HG02623 (cell line): ENCODE measurements at regions not wholly inside any gene's neighbourhood (a gene's known extent, or its start where the extent isn't known, plus 50 kb on each side); places are given as distances from the start of the nearest gene placed in this dataset.

Source experiments
- ATAC-seq: cut with Tn5 transposase; IDR thresholded peaks from one replicate; pipeline ENCODE4 v1.9.1; 2021; ENCODE audit warnings: moderate library complexity; ENCODE audit not compliant: unreplicated experiment

DNA sequence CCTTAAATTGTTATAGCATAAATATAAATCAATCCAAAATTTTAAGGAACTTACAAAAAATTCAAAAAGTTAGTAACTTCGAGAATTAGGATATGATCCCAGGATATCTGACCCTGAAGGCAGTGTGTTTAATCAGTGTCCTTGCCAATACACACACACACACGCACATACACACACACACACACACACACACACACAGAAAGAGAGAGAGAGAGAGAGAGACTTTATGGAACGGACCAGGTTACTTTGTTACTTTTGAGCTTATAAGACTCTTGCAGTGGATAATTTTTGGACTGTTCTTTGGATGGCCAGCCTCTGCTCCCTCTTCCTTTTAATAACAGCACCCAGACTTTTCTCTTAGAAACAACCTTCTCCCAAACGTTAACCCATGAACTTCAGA lies 322.9 kb downstream of the NFIB start:
- ATAC-seq = no peak

DNA sequence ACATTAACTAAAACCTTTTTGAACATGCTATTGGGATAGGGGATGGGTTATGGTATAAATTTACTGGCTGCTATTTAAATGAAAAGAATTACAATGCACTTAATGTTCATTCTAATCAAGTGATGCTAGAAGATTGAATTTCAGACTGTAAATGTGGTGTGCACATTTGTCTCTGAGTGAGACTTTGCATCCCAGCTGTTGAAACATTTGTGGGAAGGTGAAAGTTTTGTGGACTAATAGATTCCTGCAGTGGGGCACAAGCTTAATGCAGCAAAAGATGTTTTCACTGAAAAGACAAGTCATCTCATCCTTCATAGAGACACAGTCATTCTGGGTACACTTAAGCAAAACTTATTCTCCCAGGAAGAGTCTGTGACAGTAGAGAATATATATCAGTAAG lies 323.6 kb downstream of the NFIB start:
- ATAC-seq = no peak

DNA sequence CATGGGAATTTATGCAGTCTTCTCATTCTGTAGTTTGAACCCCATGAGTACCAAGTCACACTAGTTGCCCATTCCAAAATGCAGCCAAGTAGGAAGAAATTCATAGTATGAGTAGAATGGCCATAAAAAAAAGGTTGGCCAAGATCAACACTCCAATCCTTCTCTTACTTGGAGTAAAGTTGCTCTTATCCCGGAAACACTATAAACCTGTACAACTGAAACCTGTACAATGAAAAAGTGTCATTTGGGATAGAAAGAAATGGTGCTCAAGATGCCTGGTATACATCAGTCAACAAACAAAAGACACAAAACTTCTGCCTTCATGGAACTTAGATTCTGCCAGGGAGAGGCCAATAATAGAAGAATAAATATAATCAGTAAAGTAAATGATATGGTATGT lies 325.0 kb downstream of the NFIB start:
- no peak for ATAC-seq

DNA sequence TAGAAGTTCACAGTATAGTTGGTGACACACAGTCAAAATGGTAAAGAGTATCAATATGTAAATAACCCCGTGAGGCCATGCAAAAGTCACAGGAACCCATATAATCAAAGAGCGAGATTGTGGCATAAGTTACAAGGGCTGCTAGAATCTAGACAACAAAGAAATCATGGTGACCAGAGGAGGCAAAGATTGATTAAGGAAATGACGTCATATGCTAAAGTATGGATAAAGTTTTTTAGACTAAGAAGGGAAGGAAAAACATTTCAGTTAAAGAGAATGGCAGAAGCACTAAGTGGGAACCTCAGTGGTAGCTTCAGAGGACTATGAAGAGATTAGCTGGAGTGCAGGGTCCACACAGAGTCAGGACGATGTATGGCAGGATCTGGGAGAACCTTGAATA lies 330.3 kb downstream of the NFIB start:
- ATAC-seq = no peak

DNA sequence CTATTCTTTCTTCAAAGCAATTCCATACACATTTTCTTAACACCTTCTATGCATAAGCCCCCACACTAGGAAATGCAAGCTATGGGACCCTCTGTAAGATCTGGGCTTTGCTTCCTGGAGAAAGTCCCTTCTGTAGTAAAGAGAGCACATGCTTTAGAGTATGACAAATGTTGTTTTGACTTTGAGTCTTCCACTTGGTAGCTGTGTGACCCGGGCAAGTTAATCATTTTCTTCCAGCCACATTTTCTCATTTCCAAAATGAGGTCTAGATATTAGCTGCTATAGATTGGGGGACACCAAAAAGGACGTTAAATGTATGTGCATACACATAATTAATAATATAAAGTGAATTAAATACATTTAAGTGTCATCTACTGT lies 334.0 kb downstream of the NFIB start:
- no peak for ATAC-seq

DNA sequence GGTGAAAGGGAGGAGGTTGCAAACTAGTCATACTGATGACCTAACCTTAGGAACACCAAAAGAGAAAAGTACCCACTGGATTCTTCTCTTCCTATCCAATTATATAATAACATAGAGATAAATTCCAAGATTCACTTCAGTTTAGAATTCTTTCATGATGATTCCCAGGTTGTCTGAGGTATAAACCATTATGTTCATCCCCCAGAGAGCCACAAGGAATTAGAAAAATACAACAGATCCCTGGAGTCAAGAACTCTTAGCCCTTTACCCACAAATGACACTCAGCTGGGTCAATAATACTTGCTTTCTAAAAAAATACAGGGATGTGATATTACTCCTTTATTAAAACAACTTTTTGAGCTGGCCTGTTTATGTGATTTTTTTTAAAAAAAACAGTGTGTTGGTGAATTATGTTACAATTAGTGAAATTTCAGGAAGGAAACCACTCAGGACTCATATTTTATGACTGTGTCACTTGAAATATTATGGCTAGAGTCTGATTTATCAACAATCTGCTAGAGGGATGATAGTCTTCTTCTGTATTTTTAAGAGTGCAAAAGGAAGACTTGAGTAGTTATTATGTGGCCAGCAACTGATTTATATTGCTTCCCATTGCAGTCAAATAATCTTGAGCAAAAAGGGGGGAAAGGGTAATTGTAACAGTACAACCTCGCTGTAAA lies 338.2 kb downstream of the NFIB start:
- ATAC-seq = no peak

DNA sequence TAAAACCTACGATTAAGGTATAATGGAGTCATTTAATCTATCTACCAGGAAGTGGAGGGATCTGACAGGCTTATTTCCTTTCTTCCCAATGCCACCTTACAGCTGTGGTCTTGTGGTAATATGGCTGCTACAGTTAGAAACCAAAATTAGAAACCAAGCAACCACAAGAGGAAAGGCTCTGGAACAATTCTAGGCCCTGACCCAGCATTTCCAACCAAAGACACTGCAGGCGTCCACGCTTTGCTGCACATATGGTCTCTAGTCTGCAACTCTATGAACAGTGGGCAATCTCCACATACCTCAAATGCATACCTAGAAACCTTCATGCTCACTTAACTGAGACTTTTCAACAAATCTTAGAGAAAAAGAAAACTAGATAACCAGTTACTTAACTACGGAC lies 339.1 kb downstream of the NFIB start:
- ATAC-seq = no peak

DNA sequence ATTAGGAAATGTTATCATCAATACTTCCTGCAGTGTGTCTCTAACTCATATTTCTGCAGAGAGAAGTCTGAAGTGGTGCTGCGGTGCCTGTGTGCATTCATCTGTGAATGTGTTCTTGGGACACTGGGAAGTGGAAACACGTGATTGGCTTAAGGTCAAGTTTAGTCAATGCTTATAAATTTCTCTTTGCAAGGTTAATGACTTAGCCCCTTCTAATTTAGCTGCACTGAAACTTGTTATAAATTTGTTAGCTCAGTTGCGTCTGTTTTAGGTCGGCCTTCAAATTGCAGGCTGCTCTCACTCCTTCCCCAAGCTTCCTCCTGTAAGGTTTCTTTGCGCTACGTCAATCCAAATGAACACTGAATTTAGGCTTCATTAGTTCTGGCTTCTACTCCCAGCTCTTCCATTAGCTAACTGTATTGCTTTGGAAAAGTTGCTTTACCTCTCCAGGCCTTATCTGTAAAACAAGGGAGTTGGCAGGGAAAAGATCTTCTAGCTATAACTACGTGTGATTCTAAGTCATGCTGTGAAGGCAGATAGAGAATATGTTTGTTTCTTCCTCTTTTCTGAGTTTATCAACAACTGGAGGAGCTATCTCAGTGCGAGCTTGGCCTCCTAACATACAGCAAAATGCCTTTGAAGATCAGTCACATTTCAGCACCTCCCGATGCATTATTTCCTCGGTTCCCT lies 341.8 kb downstream of the NFIB start:
- no peak for ATAC-seq

DNA sequence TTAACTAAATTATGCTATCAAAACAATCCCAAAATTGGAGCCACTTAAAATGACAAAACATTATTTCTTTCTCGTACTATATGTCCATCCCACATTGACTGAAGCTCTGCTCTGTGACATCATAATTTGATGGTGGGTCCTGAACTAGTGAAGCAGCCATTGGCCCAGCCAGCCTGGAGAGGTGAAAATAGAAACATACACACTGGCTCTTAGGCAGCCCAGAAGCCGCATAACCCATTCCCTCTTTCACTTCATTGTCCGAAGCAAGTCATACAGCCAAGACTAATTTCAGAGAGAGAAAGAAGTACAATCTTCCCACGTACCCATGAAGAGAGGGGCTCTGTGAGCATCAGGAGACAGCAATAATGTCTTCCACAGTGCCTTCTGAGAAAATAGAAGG lies 342.5 kb downstream of the NFIB start:
- ATAC-seq = no peak

DNA sequence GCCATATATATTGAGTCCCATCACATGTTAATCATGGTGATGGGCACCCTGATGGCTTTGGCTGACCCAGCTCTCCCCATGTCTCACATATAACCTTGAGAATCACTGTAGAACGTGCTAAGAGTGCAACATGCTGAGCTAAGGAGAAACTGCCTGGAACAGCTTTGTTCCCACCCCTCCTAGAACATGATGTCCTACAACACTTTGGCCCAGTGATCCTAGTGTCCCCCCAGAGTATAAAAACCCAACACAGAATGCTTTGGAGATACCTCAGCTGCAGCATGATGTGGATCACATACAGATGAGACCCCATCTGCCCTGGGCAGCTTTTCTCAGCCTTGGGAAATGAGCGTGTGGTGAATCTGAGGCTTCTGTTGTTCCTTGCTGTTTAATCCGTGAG lies 343.5 kb downstream of the NFIB start:
- no peak for ATAC-seq

DNA sequence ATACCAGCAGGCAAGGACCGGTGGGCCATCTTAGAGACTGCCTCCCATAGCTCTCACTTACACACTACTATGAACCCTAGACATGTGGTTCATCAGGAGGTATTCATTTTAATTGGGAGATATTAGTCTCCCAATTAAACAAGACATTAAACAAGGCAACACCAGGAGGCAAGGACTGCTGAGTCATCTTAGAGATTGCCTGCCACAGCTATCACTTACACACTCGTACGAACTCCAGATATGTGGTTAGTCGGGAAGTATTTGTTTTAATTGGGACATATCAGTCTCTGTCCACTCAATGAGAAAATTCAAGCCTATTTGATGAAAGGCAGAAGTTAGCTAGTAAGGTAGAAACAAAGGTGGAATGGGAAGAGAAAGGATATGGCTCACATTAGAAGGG lies 343.9 kb downstream of the NFIB start:
- ATAC-seq = no peak

DNA sequence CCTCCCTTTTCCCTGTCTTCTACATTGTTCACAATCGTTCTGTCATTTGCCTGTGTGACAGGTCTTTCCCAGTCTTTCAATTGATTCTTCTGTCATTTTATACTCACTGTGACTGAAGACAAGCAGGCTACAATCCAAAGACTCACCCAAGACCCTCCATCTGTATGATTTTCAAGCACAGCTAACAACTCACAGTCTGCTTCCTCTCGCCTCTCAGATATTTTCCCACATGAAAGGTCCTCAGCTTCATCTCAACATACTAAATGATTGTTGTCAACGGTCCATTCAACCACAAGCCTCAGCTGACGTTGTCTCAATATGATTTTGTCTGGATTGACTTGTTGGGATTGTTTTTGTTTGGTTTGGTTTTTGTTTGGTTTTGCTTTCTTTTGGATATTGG lies 346.5 kb downstream of the NFIB start:
- ATAC-seq = no peak

DNA sequence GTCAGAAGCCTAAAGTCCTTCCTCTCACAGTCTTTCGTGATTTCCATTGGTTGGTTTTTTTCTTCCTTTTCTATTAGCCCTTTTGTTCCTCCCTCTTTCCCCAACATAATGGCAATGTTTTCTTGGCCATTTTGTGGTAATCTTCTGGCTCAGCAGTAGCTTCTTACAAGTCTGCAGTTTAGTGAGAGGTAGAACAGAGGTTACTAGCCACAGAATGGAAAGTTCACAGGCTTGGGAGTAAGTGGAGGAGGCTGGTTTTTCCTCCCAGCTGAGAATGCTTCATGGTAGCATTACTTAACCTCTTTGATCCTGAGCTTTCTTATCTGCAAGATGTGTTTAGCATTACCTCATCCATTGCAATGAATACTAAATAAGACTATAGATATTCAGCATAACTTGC lies 346.9 kb downstream of the NFIB start:
- no peak for ATAC-seq

DNA sequence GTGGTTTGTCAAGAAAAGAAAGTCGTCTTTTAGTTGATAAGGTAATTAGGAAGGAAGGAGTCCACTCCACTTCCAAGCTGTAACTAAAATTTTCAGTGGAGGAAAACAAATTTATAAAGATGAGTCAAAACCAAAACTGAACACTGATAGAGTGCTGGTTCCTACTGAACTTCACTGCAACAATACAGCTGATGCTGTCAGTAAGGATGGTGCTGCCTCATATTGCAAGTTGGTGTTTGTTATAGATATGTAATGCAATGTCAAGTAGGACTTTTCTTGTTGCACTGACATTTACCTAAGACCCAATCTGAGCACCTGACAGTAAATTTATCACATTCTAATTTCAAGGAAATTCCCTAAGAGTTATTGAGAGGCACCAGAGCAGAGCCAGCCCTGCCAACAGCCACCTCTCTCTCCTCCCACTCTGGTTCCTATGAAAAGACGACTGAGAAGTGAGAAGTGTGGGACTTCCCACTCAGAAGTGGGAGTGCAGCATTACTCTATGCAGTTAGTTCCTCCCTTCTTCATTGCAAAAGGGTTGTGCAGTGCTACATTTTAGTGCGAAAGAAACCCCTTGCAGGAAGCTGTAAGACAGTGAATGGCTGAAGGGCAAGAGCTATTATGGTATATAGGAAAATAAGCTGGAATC lies 350.8 kb downstream of the NFIB start:
- ATAC-seq = no peak

DNA sequence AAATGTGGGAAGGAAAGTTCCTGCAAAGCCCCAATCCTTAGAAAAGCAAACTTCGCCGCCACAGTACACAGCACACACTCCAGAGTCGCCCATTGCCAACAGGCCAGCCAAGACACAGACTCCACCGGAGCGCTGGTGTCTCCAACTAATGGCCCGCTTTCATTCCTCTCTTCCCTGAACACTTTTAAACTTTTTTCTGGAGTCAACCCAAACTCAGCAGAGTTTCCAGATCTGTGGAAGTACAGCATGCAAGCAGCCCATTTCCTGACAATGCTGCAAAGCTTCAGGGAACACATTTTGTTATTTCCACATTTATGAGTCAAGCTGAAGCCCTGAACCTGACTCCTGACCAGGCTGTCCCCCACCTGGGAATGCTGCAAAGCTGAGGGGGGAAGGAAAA lies 351.9 kb downstream of the NFIB start:
- no peak for ATAC-seq

DNA sequence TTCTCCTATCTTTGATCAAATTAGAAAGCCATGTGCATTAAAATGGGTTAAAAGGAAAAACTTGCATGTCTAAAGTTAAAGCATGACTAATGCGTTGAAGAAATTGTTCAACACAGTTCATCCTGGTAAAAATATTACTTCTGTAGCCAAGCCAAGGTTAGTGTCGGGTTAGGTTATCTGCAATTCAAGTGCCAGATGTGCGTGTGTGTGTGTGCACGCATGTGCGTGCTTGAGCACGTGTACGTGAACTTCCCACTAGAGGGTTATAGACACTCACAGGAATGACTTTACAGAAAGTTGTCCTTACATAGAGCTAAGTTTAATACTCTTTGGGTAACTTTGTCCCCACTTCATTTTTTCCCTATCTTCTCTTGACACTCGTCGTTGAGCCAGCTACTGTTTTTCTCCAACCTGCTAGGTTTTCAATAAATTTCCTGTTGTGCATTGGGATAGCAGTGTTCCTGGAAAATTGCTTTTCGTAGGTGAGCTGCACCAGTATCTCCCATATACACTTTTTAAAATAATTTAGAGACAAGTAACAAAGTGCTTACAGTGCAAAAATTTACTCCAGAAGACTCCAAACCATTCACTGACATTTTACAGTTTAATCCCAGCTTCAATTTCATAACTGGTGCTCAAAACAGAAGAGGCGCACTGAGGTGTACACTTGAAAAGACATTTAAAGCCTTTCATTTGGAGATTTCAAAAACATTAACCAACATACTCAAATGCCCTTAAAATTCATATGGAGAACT lies 353.8 kb downstream of the NFIB start:
- ATAC-seq = no peak

DNA sequence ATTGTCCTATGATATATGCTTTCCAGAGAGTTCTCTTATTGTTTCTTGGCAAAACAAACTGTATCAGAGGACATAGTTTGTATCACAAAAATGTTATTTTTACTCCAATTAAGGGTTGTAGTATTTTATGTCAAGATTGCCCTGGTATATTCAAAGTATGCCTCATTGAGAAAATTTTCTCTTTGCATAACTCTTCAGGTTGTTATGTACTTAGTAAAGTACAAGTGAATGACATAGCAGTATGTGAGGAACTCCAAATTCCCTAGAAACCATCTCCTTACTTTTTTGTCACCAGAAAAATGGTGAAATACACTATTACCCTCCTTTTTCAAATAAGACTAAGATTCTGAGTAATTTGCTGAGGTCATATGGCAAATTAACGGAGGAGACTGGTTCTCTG lies 355.3 kb downstream of the NFIB start:
- no peak for ATAC-seq

DNA sequence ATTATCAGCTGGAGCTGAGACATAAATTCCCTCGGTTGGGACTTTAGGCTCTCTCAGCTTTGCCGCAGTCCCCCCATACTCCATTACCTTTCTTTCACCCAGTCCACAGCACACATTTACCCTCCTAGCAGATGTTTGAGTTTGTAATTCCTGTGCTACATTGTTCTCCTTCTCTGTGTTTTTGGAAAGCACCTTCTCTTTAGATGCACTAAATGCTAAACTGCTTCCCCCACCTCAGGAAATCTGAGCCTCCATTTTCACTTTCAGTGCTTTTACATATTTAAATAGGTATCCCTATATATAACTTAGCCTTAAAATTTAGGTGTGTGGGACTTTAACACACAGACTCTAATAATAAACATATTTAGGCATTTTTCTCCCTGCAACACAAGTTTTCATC lies 356.9 kb downstream of the NFIB start:
- peak; percentile 40 for ATAC-seq

DNA sequence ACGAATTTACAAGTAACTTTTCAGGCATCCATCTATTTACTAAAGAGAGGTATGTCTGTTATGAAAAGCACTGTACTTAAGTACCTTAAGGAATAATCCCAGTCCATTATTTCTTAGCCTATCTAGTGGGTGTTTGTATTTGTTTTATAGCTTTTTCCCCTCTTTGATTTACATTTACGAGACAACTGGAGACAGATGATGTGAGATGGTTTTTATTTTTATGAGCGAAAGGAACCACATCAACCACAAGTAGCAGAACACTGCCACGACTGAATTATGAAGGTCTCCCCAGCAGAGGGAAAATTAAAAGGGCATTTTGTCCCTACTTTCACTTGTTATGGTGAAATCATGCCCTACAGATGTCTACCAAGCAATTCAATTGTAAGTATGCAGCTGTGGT lies 357.8 kb downstream of the NFIB start:
- ATAC-seq = no peak

DNA sequence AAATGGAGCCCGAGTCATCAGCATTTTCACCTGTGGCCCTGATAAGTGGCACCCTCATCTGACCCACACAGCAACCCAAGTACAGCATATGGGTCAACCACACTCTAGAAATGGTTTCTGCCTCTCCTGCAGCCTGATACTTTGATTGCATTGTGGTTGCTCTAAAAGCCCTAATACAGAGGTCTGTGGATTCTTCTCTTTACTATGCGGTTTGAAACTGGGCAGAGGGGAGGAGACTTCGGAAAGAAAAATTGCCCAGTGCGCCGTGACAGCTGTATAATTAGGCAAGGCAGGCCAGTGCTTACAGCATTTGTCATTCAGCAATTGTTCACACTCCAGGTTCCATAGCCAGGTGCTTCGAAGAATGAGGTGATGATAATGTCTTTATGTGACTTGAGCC lies 361.0 kb downstream of the NFIB start:
- ATAC-seq = no peak

DNA sequence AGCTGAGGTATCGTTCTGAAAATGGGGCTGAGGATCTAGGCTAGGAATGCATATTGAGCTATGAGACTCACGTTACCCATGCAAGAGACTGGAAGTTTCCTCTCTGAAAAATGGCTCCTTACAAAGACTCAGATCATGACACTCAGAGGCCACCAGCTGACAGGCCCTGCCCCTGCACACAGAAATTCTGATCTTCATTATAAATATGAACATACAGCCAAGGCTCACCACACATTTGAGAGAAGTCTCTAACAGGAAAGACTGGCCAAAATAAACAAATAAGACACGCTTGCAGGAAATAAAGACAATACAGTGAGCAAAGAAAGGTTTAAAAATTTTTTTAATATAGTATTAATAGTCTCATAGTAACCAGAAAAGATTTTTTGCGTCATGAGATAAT lies 365.9 kb downstream of the NFIB start:
- ATAC-seq = no peak

DNA sequence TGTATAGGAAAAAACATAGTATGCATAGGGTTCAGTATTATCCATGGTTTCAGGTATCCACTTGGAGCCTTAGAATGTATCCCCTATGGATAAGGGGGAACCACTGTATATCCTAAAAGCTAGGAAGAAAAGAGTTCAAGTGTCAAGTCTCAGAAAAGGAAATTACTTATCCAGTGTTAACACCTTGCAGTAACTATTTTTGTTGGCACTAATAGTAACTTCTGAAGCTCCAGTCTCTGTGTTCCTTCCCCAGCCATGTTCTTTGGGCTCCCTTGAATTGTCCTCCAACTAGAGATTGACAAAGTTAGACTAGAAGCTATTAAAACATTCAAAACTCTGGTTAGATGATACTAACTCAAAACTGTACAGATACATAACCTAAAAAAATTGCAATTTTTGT lies 370.8 kb downstream of the NFIB start:
- ATAC-seq = no peak
